D721Med (cell line): ENCODE measurements at regions not wholly inside any gene's neighbourhood (a gene's known extent, or its start where the extent isn't known, plus 50 kb on each side); places are given as distances from the start of the nearest gene placed in this dataset.

Experiments used
- DNase-seq: peaks from one replicate; pipeline ENCODE4 v3.0.0; 2011; ENCODE audit warnings: low spot score; ENCODE audit not compliant: insufficient read length
- FAIRE-seq: peaks from 2 replicates; lab custom pipeline; 2011; peaks lifted over from hg19 to GRCh38; lab: Jason Lieb, UNC
- CTCF ChIP-seq: IDR thresholded peaks from 2 replicates; pipeline ENCODE4 v1.5.1; 2012; ENCODE audit warnings: mild to moderate bottlenecking, control low read depth; ENCODE audit not compliant: insufficient read depth; ENCODE audit errors: missing control alignments

GRCh38 chr2:240284503-240285259 lies 144.2 kb upstream of the OTOS start:
- TF ChIP-seq CTCF = no peak
- DNase-seq (no peak), FAIRE-seq (no peak)

DNA sequence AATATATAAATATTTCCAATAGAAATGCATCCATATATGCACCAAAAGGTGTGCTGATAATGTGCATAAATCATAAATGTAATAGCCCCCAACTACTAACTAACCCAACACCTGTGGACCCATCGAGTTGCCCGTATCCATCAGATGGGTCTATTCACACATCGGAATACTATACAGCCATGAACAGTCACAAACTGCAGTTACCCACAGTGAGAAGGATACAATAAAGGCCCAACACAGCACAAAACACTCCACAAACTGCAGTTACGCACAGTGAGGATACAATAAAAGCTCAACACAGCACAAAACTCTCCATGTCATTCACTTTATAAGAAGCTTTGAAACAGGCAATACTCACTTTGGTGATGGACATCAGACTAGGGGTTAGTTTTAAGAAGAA lies 145.3 kb upstream of the OTOS start:
- FAIRE-seq (no peak), DNase-seq (no peak)
- no peak for TF ChIP-seq CTCF

DNA sequence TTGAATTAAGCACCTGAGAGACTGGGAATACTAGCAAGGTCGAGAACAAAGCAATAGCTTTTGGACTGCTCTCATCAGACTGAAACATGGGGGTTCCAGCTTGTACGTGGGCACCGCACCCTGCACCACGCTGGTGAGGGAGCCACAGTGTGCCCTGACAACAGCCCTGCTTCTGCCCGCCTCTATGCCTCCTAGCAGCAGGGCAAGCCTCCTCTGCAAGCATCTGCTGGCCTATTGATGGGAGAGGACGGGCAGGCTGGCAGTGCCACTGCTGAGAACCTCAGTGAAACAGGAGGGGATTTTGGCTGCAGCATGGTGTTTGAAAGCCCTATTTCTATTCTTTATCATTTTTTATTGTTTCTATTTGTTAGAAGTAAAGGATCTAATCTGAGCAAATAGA lies 146.1 kb upstream of the OTOS start:
- no peak for TF ChIP-seq CTCF
- DNase-seq (no peak), FAIRE-seq (no peak)

- TF ChIP-seq CTCF = no peak
- DNase-seq (no peak), FAIRE-seq (no peak)
Observed at GRCh38 chr2:240287011-240287410, 146.6 kb upstream of the OTOS start.

- FAIRE-seq (no peak), DNase-seq (no peak)
- no peak for TF ChIP-seq CTCF
Observed at GRCh38 chr2:240287496-240288086, 147.1 kb upstream of the OTOS start.

GRCh38 chr2:240288087-240288521 lies 147.4 kb upstream of the GPC1 start:
- no peak for TF ChIP-seq CTCF
- DNase-seq = no peak
- FAIRE-seq = no peak
